ENCODE measurements at regions not wholly inside any gene's neighbourhood (a gene's known extent, or its start where the extent isn't known, plus 50 kb on each side); places are given as distances from the start of the nearest gene placed in this dataset.

GRCh38 chr9:73532985-73533384, 381.3 kb downstream of the ANXA1 start:
- no peaks in the 10 kb centered on the region for H3K4me1 ChIP-seq
- H3K36me3 ChIP-seq: no peaks in the 10 kb centered on the region
- no peaks in the 10 kb centered on the region for H3K9me3 ChIP-seq
- no peaks in the 10 kb centered on the region for H3K27me3 ChIP-seq
- WGBS, 2 donors: 29 to 56% methylated on average over 4 of the region's 4 CpGs
- ATAC-seq: no peak
- no peak for FAIRE-seq
- H3K4me3 ChIP-seq: no peak overlapping the region
- H3K27ac ChIP-seq: no peak overlapping the region
- no peak for DNase-seq
- intact Hi-C loops (cut with DNase I): no loop called here
- no peak for TF ChIP-seq CTCF (IDR thresholded peaks at IDR 0.05)

GRCh38 chr9:73536403-73536802, 384.7 kb downstream of the ANXA1 start:
- ATAC-seq (no peak), FAIRE-seq (no peak), DNase-seq (no peak)
- no peaks in the 10 kb centered on the region for H3K4me1 ChIP-seq
- H3K4me3 ChIP-seq: no peak overlapping the region
- TF ChIP-seq CTCF (IDR thresholded peaks at IDR 0.05): no peak
- WGBS, 2 donors: 55 to 70% methylated on average over 2 of the region's 2 CpGs
- intact Hi-C loops (cut with DNase I): no loop called here
- no peaks in the 10 kb centered on the region for H3K27me3 ChIP-seq
- H3K9me3 ChIP-seq: no peaks in the 10 kb centered on the region
- H3K36me3 ChIP-seq: no peaks in the 10 kb centered on the region
- no peak overlapping the region for H3K27ac ChIP-seq

GRCh38 chr9:73537561-73537960, 385.9 kb downstream of the ANXA1 start:
- DNase-seq (no peak), FAIRE-seq (no peak), ATAC-seq (no peak)
- no peak overlapping the region for H3K4me3 ChIP-seq
- no peaks in the 10 kb centered on the region for H3K27me3 ChIP-seq
- no peaks in the 10 kb centered on the region for H3K9me3 ChIP-seq
- no peak overlapping the region for H3K27ac ChIP-seq
- 54 to 75% methylated on average over 5 of the region's 5 CpGs for WGBS, 2 donors
- no peak for TF ChIP-seq CTCF (IDR thresholded peaks at IDR 0.05)
- no peaks in the 10 kb centered on the region for H3K36me3 ChIP-seq
- intact Hi-C loops (cut with DNase I): no loop called here
- H3K4me1 ChIP-seq: no peaks in the 10 kb centered on the region

GRCh38 chr9:73539881-73540390, 388.3 kb downstream of the ANXA1 start:
- 59 to 69% methylated on average over 7 of the region's 7 CpGs for WGBS, 2 donors
- FAIRE-seq (no peak), DNase-seq (no peak), ATAC-seq (no peak)
- TF ChIP-seq CTCF (IDR thresholded peaks at IDR 0.05): no peak
- Histone ChIP-seq H3K9me3 (no peaks in the 10 kb centered on the region), H3K27ac (no peak overlapping the region), H3K36me3 (no peaks in the 10 kb centered on the region), H3K27me3 (no peaks in the 10 kb centered on the region), H3K4me1 (no peaks in the 10 kb centered on the region), H3K4me3 (no peak overlapping the region)
- intact Hi-C loops (cut with DNase I): no loop called here

- 18 to 35% methylated on average over 2 of the region's 2 CpGs for WGBS, 2 donors
- no peaks in the 10 kb centered on the region for H3K36me3 ChIP-seq
Observed at GRCh38 chr9:73541923-73542322, 390.3 kb downstream of the ANXA1 start.

More at GRCh38 chr9:73541923-73542322, 390.3 kb downstream of the ANXA1 start:
- Histone ChIP-seq H3K9me3 (no peaks in the 10 kb centered on the region), H3K4me1 (no peaks in the 10 kb centered on the region), H3K27me3 (no peaks in the 10 kb centered on the region), H3K27ac (no peak overlapping the region), H3K4me3 (no peak overlapping the region)
- ATAC-seq: no peak
- no peak for DNase-seq
- TF ChIP-seq CTCF (IDR thresholded peaks at IDR 0.05): no peak
- intact Hi-C loops (cut with DNase I): no loop called here
- FAIRE-seq: no peak
